Putamen (tissue), 1 donor: ENCODE measurements at regions not wholly inside any gene's neighbourhood (a gene's known extent, or its start where the extent isn't known, plus 50 kb on each side); places are given as distances from the start of the nearest gene placed in this dataset.

Experiments
- DNase-seq: peaks from one replicate; pipeline ENCODE4 v3.0.0-alpha.2; 2016; ENCODE audit warnings: low spot score

DNA sequence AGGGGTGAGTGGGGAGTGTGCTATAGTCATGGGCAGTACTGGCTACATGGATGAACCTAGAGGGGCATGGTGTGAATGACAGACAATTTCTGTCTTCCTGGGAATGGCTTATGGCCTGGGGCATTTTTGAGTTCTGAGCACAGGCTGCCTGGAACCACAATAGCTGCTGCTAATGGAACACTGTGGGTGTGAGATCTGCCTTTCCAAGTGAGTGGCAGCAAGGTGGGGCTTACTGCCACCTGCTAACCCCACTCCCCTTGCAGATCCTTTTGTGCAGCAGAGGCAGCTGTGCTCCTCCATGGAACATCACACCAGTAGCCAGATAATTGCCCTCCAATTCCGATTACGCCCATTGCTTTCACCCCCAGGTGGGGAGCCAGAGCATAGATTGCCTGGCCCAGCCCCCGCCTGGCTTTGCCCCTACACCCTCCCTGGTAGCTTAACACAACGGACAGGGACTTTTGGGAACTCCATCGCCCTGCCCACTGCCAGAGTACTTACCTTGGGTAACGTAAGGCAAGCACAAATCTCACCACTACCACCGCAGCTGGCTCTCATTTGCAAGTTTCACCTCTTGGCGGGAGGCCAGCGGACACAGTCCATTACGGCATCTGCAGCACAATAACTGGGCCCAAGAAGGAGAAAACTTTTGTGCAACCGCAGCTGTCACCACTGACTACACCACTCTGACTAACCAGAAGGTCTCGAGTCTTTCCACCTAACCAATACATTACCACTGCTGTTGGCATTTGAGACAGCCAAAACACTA lies 421.2 kb upstream of the NWD2 start:
- DNase-seq = no peak

GRCh38 chr4:36824682-36825081 lies 419.9 kb upstream of the NWD2 start:
- no peak for DNase-seq

- no peak for DNase-seq
Observed at GRCh38 chr4:36835246-36835645, 409.3 kb upstream of the NWD2 start.

- DNase-seq = no peak
Observed at GRCh38 chr4:36841583-36842326, 402.8 kb upstream of the NWD2 start.

DNA sequence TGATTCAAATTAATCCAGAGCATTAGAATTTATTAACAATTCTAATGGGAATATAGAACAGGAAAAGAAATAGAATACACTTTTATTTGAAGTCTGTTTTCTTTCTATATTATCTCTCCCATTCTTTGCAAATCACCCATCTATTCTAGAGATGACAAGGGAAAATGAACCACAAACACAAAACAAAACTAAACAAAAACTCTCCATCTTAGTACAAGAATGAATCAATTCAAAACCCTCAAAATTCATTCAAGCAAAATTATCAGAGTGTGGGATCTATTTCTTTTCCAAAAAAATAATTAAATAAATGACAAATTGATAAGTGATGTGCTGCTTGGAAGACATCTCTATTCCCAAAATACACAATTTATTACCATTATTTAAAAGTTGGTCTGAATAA lies 400.1 kb upstream of the NWD2 start:
- DNase-seq = no peak

- DNase-seq = no peak
Observed at GRCh38 chr4:36852856-36853255, 391.7 kb upstream of the NWD2 start.

DNA sequence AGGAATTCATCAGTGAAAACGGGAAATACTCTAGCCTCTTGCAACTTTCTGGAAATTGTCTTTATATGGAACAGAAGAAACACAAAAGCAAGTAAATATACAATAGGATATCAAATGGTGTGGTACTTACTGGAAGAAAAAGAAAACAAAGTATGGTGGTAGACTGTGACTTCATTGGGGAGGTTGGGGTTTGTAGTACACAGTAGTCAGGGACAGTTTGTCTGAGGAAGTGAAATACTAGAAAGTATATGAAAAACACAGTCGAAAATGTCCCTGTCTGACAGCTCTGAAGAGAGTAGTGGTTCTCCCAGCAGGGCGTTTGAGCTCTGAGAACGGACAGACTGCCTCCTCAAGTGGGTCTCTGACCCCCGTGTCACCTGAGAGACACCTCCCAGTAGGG lies 390.0 kb upstream of the NWD2 start:
- DNase-seq = no peak

- DNase-seq = no peak
Observed at GRCh38 chr4:36863601-36864000, 380.9 kb upstream of the NWD2 start.

GRCh38 chr4:36870121-36870520 lies 374.4 kb upstream of the NWD2 start:
- no peak for DNase-seq

DNA sequence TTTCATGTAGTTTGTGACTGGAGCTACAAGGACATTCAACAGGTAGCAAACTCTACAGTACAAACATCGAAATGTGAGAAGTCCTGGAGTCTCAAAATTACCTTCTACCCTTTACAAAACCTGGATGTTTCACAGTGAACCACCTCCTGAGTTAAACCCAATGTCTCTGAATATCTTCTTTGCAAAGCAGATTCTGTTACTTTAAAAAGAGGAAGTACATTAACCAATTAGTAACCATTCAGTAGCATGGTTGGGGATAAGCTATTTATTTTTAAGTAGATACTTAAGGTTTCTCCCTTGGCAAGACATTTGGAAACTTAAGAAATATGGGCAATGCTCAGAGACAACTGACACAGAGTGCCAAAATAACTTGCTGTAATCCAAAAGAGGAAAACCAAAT lies 371.9 kb upstream of the NWD2 start:
- no peak for DNase-seq

- DNase-seq = no peak
Observed at GRCh38 chr4:36884151-36884550, 360.4 kb upstream of the NWD2 start.

DNA sequence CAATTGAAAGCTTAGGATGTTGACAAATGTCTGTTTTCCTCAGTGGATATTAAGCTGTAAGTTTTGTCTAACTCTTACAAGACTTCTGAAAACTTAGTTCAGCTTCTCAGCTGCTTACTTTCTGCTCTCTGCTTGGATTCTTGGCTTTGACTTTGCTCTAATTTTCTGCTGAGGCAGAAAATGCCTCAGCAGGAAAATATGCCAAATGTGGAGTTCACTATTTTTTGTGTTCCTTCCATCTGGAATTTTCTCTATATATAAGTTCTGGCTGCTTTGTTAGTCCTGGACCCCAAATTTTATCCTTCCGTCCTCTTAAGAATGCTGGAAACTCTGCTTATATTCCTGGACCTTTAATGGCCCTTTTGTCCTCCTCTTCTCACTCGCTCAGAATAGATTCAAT lies 352.6 kb upstream of the NWD2 start:
- DNase-seq = no peak

- DNase-seq = no peak
Observed at GRCh38 chr4:36900446-36900987, 344.0 kb upstream of the NWD2 start.

GRCh38 chr4:36904823-36905222 lies 339.7 kb upstream of the NWD2 start:
- DNase-seq = no peak

- DNase-seq = no peak
Observed at GRCh38 chr4:36914106-36914505, 330.4 kb upstream of the NWD2 start.

DNA sequence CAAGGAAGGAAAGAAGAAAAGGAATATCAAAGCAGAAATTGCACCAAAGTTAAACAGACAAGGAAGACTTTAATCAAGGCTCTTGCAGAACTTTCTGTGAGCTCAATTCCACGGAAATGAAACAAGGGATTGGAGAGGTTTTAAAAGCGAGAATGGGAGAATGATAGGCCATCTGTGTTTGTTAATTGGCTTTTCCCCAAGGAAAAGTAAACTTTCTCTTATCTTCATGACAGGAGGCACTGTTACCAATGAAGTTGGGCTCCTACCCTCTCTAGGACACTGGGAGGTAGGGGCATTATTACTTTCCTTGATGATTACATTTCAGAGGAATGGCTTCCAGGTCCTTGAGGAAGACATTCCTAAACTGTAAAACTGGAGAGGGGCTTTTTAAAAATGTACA lies 328.8 kb upstream of the NWD2 start:
- no peak for DNase-seq

DNA sequence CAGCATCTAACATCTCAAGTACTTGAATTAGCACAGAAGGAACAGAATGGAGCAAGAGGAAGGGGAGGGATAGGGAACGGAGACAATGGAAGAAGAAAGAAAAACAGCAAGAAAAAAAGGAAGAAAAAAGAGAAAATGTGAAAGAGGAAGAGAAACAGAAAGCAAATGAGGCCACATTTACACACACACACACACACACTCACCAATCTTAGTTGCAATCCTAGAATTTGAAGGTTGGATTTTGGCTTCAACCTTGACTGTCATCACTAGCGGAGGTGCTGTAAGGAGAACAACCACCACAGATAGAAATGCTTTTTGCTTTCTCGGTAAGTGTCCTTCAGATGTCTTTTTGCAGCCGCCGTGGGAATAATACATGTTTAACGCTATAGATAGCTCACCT lies 327.1 kb upstream of the NWD2 start:
- DNase-seq = no peak

- DNase-seq = no peak
Observed at GRCh38 chr4:36919721-36920120, 324.8 kb upstream of the NWD2 start.

- DNase-seq = no peak
Observed at GRCh38 chr4:36921476-36922216, 322.9 kb upstream of the NWD2 start.

DNA sequence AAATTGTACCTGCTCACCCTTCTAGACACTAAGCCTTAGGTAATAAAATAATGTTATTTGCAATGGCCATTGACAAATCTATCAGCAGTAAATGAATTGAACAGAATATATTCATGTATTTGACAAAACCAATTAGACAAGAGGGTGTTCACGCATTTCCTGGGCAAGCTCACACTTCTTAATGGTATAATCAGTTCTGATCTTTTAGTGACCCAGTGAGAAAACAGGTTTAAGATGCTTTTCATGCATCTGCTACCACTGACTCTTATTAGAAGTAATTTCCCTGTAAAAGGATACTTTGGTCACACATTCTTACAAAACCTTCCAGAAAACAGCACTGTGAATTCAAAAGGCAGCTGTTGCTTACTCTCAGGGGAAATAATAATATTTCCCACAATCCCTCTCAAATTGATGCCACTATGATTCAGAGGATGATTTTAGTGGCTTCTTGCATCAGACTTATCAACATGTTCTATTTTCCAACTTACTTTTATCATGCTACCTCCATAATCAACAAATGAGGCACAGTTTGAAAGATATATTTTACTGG lies 313.9 kb upstream of the NWD2 start:
- DNase-seq = no peak

DNA sequence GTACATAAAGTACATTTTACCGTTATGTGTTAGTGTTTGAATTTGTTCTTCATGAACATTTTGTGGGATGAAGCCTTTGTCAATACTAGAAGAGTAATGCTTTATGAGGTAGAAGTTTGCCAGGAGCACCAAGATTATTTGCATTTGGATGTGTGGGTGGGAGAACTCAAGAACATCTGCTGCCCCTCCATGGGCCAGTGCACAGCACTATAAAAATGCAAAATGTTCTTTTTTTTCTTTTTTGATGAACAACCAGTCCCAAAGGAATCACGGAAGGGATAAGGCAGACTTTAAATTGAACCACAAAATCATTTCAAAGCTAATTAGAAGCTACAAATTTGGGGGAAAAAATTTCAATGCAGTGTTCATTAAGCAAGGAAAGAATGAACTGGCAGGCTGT lies 300.3 kb upstream of the NWD2 start:
- DNase-seq = no peak

GRCh38 chr4:36961420-36961819 lies 283.1 kb upstream of the NWD2 start:
- DNase-seq = no peak
